ENCODE measurements at regions not wholly inside any gene's neighbourhood (a gene's known extent, or its start where the extent isn't known, plus 50 kb on each side); places are given as distances from the start of the nearest gene placed in this dataset.

DNA sequence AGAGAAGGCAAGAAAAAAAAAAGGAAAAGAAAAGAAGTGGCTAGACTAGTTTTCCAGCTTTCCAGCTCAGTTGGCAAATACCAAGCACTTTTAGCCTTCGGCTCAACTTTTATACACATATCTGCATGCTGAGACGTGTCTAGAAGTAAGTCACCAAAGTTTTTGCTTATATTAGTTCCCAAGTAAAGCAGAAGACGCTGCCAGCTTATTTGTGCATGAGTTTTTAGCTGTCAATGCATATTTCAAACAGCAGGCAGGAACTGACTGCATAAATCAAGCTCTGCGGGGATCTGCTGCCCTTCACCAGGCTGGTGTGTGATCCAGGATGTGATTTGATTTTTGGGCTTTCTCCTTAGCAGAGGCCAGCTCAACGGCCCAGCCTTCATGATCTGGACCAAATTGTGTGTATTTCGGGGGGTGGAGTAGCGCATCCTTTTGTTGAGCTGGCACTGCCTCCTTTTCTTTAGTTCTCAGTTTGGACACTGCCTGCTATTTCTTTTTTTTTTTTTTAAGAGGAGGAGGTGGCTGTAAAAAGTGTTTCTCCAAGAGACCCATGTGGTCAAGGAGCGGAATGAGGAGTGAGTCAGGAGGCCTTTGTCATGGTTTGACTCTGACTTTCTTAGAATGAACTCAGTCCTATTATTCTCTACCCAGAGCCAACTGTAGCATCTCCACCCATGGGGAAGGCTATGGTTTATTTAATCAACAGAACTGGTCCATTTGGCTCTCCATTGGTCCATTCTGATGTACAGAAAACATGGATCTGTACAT is 162.6 kb upstream of the XYLT1 start:
- TF ChIP-seq EZH2phosphoT487 (IDR thresholded peaks at IDR 0.05; ENCODE audit: borderline replicate concordance, low read length) = no peak
- TF ChIP-seq, protein P1, sequence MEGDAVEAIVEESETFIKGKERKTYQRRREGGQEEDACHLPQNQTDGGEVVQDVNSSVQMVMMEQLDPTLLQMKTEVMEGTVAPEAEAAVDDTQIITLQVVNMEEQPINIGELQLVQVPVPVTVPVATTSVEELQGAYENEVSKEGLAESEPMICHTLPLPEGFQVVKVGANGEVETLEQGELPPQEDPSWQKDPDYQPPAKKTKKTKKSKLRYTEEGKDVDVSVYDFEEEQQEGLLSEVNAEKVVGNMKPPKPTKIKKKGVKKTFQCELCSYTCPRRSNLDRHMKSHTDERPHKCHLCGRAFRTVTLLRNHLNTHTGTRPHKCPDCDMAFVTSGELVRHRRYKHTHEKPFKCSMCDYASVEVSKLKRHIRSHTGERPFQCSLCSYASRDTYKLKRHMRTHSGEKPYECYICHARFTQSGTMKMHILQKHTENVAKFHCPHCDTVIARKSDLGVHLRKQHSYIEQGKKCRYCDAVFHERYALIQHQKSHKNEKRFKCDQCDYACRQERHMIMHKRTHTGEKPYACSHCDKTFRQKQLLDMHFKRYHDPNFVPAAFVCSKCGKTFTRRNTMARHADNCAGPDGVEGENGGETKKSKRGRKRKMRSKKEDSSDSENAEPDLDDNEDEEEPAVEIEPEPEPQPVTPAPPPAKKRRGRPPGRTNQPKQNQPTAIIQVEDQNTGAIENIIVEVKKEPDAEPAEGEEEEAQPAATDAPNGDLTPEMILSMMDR (IDR thresholded peaks at IDR 0.05; ENCODE audit: low read depth, low read length, poor library complexity, severe bottlenecking) = no peak
- Histone ChIP-seq H4K20me1 (ENCODE audit: control insufficient read depth, insufficient read depth, low read depth, low read length) (no peaks in the 10 kb centered on the region), H3K4me3 (ENCODE audit: low read length) (no peak overlapping the region), H3K36me3 (ENCODE audit: control insufficient read depth, low read length) (no peaks in the 10 kb centered on the region), H3K27me3 (ENCODE audit: control insufficient read depth, low read length) (no peaks in the 10 kb centered on the region), H3K79me2 (ENCODE audit: control insufficient read depth, low read length) (no peaks in the 10 kb centered on the region), H3K4me1 (ENCODE audit: control insufficient read depth, low read length) (no peaks in the 10 kb centered on the region), H3K9me2 (replicated peaks; ENCODE audit: control insufficient read depth, low read length) (no peaks in the 10 kb centered on the region), H3K27ac (ENCODE audit: low read depth, low read length) (no peak overlapping the region), H3F3A (ENCODE audit: control insufficient read depth, insufficient read depth) (no peaks in the 10 kb centered on the region), H3K9me3 (ENCODE audit: control insufficient read depth, insufficient read depth, low read length) (no peaks in the 10 kb centered on the region), H3K4me2 (ENCODE audit: low read length) (no peak overlapping the region)

DNA sequence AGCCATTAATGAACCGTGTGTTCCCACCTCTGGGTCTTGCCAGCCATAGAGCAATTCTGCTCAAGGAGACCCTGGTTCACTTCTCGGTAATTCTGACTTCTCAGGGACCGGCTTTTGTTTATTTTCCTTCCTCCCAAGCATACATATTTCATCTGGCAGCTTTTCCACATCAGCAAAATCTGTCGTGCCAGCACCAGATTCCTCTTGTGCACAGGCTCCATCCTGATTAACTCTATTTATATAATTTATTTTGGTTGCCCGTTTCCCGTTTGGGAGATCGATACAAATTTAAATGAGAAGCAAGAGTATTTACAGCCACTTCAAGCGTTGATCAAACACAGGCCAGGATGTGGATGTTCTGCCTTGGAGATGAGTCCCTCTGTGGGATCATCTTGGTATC is 161.9 kb upstream of the XYLT1 start:
- Histone ChIP-seq H3K4me3 (ENCODE audit: low read length) (no peak overlapping the region), H3K4me2 (ENCODE audit: low read length) (no peak overlapping the region), H3K4me1 (ENCODE audit: control insufficient read depth, low read length) (no peaks in the 10 kb centered on the region), H4K20me1 (ENCODE audit: control insufficient read depth, insufficient read depth, low read depth, low read length) (no peaks in the 10 kb centered on the region), H3K9me2 (replicated peaks; ENCODE audit: control insufficient read depth, low read length) (no peaks in the 10 kb centered on the region), H3K27me3 (ENCODE audit: control insufficient read depth, low read length) (no peaks in the 10 kb centered on the region), H3K79me2 (ENCODE audit: control insufficient read depth, low read length) (no peaks in the 10 kb centered on the region), H3K27ac (ENCODE audit: low read depth, low read length) (no peak overlapping the region), H3K9me3 (ENCODE audit: control insufficient read depth, insufficient read depth, low read length) (no peaks in the 10 kb centered on the region), H3F3A (ENCODE audit: control insufficient read depth, insufficient read depth) (no peaks in the 10 kb centered on the region), H3K36me3 (ENCODE audit: control insufficient read depth, low read length) (no peaks in the 10 kb centered on the region)
- TF ChIP-seq, protein P1 (IDR thresholded peaks at IDR 0.05; ENCODE audit: low read depth, low read length, poor library complexity, severe bottlenecking) = no peak
- TF ChIP-seq EZH2phosphoT487 (IDR thresholded peaks at IDR 0.05; ENCODE audit: borderline replicate concordance, low read length) = no peak

DNA sequence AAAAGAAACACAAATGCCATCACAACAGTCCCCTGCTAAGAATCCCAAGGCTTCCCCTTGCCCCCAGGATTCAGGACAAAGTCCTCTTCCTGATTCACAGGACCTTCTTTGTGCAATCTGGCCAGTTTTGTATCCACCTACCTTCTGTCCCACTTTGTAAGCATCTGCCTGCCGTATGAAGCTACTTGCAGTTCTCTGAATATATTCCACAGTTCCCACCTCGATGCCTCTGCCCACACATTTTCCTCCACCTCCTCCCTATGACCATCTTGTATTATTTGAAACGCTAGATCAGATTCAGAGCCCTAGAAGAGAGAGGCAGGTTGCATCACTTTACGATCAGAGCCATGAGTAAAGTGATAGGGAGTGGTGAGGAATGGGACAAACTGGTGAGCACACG is 159.2 kb upstream of the XYLT1 start:
- Histone ChIP-seq H3K27me3 (ENCODE audit: control insufficient read depth, low read length) (no peaks in the 10 kb centered on the region), H3K27ac (ENCODE audit: low read depth, low read length) (no peak overlapping the region), H3K9me2 (replicated peaks; ENCODE audit: control insufficient read depth, low read length) (no peaks in the 10 kb centered on the region), H3K4me3 (ENCODE audit: low read length) (no peak overlapping the region), H3K4me2 (ENCODE audit: low read length) (no peak overlapping the region), H3K36me3 (ENCODE audit: control insufficient read depth, low read length) (no peaks in the 10 kb centered on the region), H3F3A (ENCODE audit: control insufficient read depth, insufficient read depth) (no peaks in the 10 kb centered on the region), H3K9me3 (ENCODE audit: control insufficient read depth, insufficient read depth, low read length) (0 out of 2 replicates have a peak, but pooled peaks cover 1% of the 10 kb centered on the region), H3K4me1 (ENCODE audit: control insufficient read depth, low read length) (no peaks in the 10 kb centered on the region), H3K79me2 (ENCODE audit: control insufficient read depth, low read length) (no peaks in the 10 kb centered on the region), H4K20me1 (ENCODE audit: control insufficient read depth, insufficient read depth, low read depth, low read length) (no peaks in the 10 kb centered on the region)
- TF ChIP-seq, protein P1 (IDR thresholded peaks at IDR 0.05; ENCODE audit: low read depth, low read length, poor library complexity, severe bottlenecking) = no peak
- TF ChIP-seq EZH2phosphoT487 (IDR thresholded peaks at IDR 0.05; ENCODE audit: borderline replicate concordance, low read length) = no peak
